ENCODE measurements at regions not wholly inside any gene's neighbourhood (a gene's known extent, or its start where the extent isn't known, plus 50 kb on each side); places are given as distances from the start of the nearest gene placed in this dataset.
A peak's percentile ranks its signal among the peaks of the same experiment; 100 is the strongest.

GRCh38 chr2:47313141-47313691, 55.9 kb upstream of the EPCAM start:
- TF ChIP-seq CTCF (IDR thresholded peaks at IDR 0.05) (no peak), POLR2AphosphoS5 (IDR thresholded peaks at IDR 0.05) (peak in 1 of 3 donors; percentile 56)

All from stomach (tissue), 4 donors.